GM12891 (cell line): ENCODE measurements at regions not wholly inside any gene's neighbourhood (a gene's known extent, or its start where the extent isn't known, plus 50 kb on each side); places are given as distances from the start of the nearest gene placed in this dataset.
"Not testable (repeated sequence)": the region's sequence is repeated elsewhere in the genome, so short reads cannot be mapped to it uniquely, and the experiment has no call there.

Source experiments
- PAX5 ChIP-seq: IDR thresholded peaks from 2 replicates; pipeline ENCODE4 v1.6.1; 2011; ENCODE audit warnings: low read length, moderate library complexity, mild to moderate bottlenecking; ENCODE audit not compliant: insufficient read depth, severe bottlenecking
- POLR2A ChIP-seq: IDR thresholded peaks from 2 replicates; pipeline ENCODE4 v1.6.1; 2011; ENCODE audit warnings: low read depth, low read length, control low read depth
- POLR2AphosphoS5 ChIP-seq: IDR thresholded peaks from 2 replicates; pipeline ENCODE4 v1.6.1; 2011; ENCODE audit warnings: low read depth, low read length, control low read depth
- POU2F2 ChIP-seq: IDR thresholded peaks from 2 replicates; pipeline ENCODE4 v1.6.1; 2011; ENCODE audit warnings: low read depth, mild to moderate bottlenecking, control low read depth, low read length, moderate library complexity
- TAF1 ChIP-seq: IDR thresholded peaks from 2 replicates; pipeline ENCODE4 v1.6.1; 2011; ENCODE audit warnings: low read depth, low read length, control low read depth

DNA sequence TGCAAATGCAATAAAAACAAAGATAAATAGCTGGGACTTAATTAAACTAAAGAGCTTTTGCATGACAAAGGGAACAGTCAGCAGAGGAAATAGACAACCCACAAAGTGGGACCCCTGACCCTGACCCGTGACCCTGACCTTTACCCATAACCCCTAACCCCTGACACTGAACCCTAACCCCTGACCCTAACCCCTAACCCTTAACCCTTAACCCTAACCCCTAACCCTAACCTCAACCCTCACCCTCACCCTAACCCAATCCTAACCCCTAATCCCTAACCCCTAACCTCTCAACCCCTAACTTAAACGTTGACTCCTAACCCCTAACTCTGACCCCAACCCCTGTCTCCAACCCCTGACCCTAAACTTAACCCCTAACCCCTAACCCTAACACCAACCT lies 236.6 kb downstream of the ANKRD30B start:
- TF ChIP-seq TAF1, POLR2A, POLR2AphosphoS5, PAX5, POU2F2: not testable (repeated sequence)
